SH-SY5Y (cell line): ENCODE measurements at regions not wholly inside any gene's neighbourhood (a gene's known extent, or its start where the extent isn't known, plus 50 kb on each side); places are given as distances from the start of the nearest gene placed in this dataset.

Experiments
- GATA2 ChIP-seq: IDR thresholded peaks from 2 replicates; pipeline ENCODE4 v1.6.1; 2011; ENCODE audit warnings: mild to moderate bottlenecking, low read depth, low read length
- GATA3 ChIP-seq: IDR thresholded peaks from 2 replicates; pipeline ENCODE4 v1.6.1; 2011; ENCODE audit warnings: low read depth, mild to moderate bottlenecking, low read length, moderate library complexity

DNA sequence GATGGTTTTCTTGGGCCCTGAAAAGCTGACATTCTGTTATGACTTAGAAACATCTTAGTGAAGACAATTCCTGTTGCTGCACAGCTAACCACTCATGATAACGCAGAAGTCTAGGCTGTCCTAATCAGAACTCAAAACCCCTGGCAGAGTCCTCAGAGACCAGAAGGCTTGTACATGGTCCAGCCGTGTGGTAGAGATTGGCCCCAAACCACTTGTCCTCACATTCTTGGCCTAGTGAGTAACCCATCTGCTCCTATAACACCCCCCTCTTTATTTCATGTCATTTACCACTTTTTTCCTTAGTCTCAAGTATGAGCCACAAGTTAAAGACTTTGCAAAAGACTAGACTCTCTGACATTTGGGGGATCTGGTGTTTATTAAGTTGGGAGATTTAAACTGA, 116.5 kb upstream of the ADAMTS18 start:
- TF ChIP-seq GATA2 = no peak
- no peak for TF ChIP-seq GATA3
